HG02759 (cell line): ENCODE measurements at regions not wholly inside any gene's neighbourhood (a gene's known extent, or its start where the extent isn't known, plus 50 kb on each side); places are given as distances from the start of the nearest gene placed in this dataset.
"Not testable (repeated sequence)": the region's sequence is repeated elsewhere in the genome, so short reads cannot be mapped to it uniquely, and the experiment has no call there.

Source experiments
- ATAC-seq: cut with Tn5 transposase; IDR thresholded peaks from one replicate; pipeline ENCODE4 v1.9.1; 2021; ENCODE audit warnings: mild to moderate bottlenecking, moderate library complexity; ENCODE audit not compliant: unreplicated experiment

DNA sequence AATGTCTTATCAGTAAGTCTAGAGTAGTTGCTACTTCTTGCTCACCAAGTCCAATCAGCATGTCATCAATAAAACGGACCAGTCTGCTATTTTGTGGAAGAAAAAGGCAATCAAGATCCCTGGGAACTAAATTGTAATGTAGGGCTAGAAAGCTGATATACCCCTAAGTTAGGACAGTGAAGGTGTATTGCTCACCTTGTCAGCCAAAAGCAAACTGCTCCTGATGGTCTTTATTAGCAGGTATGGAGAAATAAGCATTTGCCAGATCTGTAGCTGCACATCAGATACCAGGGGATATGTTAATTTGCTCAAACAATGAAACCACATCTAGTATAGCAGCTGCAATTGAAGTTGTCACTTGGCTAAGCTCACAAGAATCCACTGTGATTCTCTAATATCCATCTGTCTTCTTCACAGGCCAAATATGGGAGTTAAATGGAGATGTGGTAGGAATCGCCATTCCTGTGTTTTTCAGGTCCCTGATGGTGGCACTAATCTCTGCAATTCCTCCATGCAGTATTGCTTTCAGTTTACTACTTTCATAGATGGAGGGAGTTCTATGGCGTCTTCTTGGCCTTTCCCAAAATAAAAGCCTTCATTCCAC is 75.0 kb downstream of the TMEM237 start:
- ATAC-seq, result no peak

DNA sequence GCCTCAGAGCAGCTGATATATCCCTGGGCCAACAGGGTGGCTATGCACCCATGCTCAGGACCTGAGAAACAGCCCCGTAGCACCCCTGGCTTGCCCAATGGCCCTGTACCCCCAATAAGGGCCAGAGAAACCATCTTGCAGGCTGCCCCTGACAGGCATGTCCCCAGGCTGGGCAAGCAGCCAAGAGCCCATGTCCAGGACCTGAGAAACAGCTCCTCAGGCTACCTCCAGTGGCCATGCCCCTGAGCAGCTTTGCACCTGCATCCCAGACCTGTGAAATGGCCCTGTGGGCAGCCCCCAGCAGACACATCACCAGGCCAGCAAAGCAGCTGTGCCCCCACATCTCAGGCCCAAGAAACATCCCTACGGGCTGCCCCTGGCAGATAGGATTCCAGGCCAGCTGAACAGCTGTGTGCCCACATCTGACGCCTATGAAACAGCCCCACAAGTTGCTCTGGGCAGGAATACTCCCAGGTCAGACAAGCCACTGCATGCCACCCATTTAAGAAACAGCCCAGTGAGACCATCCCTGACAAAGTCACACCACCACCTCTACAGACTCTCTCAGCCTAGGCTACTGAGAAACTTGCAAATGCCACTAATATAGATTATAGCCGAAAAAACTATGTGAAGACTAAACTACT is 84.1 kb downstream of the TMEM237 start:
- no peak for ATAC-seq

DNA sequence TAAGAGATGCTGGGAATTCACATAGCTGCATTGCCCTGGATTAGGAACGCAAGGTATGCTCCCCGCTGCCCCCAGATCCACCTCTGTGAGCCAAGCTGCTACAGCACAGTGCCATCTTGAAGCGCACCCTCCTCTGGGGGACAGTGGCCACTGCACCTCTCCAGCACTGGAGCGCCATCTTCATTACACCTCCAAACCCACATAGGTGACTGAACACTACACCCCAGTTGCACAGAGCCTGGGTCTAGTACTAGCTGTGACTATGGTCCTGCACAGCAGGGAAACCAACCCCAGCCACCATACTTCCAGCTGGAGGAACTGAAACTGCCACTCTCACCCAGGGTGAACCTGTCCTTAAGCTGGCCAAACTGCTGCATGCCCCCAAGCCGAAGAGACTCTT is 84.6 kb downstream of the TMEM237 start:
- peak; percentile 49 for ATAC-seq

GRCh38 chr2:201558232-201558631 is 85.1 kb downstream of the TMEM237 start:
- no peak for ATAC-seq

DNA sequence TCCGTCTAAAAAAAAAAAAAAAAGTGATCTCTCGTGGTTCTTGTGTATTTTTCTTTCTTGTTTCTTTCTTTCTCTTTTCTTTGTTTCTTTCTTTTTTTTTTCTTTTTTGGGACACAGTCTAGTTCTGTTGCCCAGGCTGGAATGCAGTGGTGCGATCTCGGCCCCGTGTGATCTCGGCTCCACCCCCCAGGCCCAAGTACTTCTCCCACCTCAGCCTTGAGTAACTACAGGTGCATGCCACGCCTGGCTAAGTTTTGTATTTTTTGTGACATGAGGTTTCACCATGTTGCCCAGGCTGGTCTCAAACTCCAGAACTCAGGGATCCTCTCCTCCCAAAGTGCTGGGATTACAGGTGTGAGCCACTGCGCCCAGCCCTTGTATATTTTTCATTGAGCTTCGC is 91.4 kb downstream of the TMEM237 start:
- no peak for ATAC-seq

DNA sequence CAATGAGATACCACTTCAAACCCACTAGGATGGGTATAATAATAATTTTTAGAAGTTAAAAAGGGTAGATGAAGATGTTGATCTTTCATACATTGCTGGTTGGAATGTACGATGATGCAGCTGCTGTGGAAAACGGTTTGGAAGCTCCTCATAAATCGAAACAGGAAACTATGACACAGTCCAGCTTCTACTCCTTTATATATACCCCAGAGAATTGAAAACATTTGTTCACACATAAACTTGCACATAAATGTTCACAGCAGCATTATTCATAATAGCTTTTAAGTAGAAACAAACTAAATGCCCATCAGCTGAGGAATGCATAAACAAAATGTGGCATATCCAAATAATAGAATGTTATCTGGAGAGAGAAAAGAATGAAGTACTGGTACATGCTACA is 95.0 kb downstream of the STRADB start:
- ATAC-seq, result no peak

- ATAC-seq, result no peak
Observed at GRCh38 chr2:201542291-201542690, 90.8 kb downstream of the STRADB start.

- not testable (repeated sequence) for ATAC-seq
Observed at GRCh38 chr2:201539271-201539670, 87.7 kb downstream of the STRADB start.

GRCh38 chr2:201538025-201538424 is 86.5 kb downstream of the STRADB start:
- no peak for ATAC-seq

GRCh38 chr2:201536754-201537153 is 85.2 kb downstream of the STRADB start:
- no peak for ATAC-seq

- no peak for ATAC-seq
Observed at GRCh38 chr2:201536046-201536445, 84.5 kb downstream of the STRADB start.

DNA sequence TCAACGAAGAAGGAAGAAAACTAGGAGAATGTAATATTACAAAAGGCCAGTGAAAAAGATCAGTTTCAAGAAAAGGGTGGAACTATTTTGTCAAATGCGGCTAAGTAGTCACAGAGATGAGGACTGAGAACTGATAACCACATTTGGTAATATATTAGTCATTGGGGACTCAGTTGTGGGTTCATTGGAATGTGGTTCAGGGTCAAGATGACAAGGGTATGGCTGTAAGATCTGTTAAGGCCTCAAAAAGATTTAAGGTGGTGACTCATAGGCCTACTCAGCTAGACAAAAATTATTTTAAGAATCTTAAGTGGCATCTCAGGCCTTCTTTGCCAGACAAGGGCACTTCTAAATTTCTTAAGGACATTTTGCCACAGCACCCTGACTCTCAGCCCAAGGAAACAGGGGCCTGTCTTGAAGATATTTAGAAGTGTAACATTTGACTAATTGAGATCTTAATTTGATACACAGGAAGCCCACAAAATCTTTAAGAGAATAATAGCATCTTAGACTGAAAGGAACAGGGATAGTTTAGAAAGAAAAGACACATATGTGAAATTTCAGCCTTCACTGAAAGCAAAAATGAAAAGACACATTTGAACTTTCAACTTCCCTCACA is 81.3 kb downstream of the STRADB start:
- ATAC-seq, result peak; percentile 99
